OCI-LY1 (cell line): ENCODE measurements at regions not wholly inside any gene's neighbourhood (a gene's known extent, or its start where the extent isn't known, plus 50 kb on each side); places are given as distances from the start of the nearest gene placed in this dataset.

ENCODE experiments used
- H2AFZ ChIP-seq: fragments of 200-600 bp; sonication (generic), shearing (Covaris generic); 2 replicates; pipeline ENCODE4 v1.6.0; 2014; ENCODE audit warnings: antibody characterized with exemption, mild to moderate bottlenecking, low read length
- H3F3A ChIP-seq: fragments of 200-600 bp; sonication (generic), shearing (Covaris generic); 2 replicates; pipeline ENCODE4 v1.6.0; 2014; ENCODE audit warnings: mild to moderate bottlenecking, antibody characterized with exemption, low read length, moderate library complexity; ENCODE audit not compliant: insufficient read depth
- H3K27ac ChIP-seq: fragments of 200-600 bp; sonication (generic); 2 replicates; pipeline ENCODE4 v1.5.1; 2014; ENCODE audit warnings: low read length, mixed run types, mild to moderate bottlenecking, low read depth; ENCODE audit not compliant: poor library complexity, severe bottlenecking
- H3K27me3 ChIP-seq: fragments of 200-600 bp; sonication (generic); 2 replicates; pipeline ENCODE4 v1.6.0; 2014; ENCODE audit warnings: antibody characterized with exemption, mild to moderate bottlenecking, low read length, moderate library complexity; ENCODE audit not compliant: insufficient read depth
- H3K36me3 ChIP-seq: fragments of 200-600 bp; sonication (generic); 2 replicates; pipeline ENCODE4 v1.6.1; 2014; ENCODE audit warnings: mild to moderate bottlenecking, antibody characterized with exemption, low read length, moderate library complexity, mixed read lengths; ENCODE audit not compliant: insufficient read depth
- H3K4me1 ChIP-seq: fragments of 200-600 bp; sonication (generic); 2 replicates; pipeline ENCODE4 v1.5.1; 2014; ENCODE audit warnings: mild to moderate bottlenecking, low read length, moderate library complexity; ENCODE audit not compliant: insufficient read depth, severe bottlenecking
- H3K4me2 ChIP-seq: fragments of 200-600 bp; sonication (generic), shearing (Covaris generic); 2 replicates; pipeline ENCODE4 v1.6.1; 2014; ENCODE audit warnings: low read length
- H3K4me3 ChIP-seq: fragments of 200-600 bp; sonication (generic); 2 replicates; pipeline ENCODE4 v1.5.1; 2014; ENCODE audit warnings: low read length, low read depth, mild to moderate bottlenecking, mixed read lengths; ENCODE audit not compliant: poor library complexity, severe bottlenecking
- H3K79me2 ChIP-seq: fragments of 200-600 bp; shearing (Covaris generic); 2 replicates; pipeline ENCODE4 v1.6.1; 2016; ENCODE audit warnings: mixed run types, low read length, mixed read lengths; ENCODE audit not compliant: insufficient read depth
- H3K9ac ChIP-seq: fragments of 200-600 bp; sonication (generic), shearing (Covaris generic); 2 replicates; pipeline ENCODE4 v1.6.1; 2014; ENCODE audit warnings: mild to moderate bottlenecking, low read length, mixed read lengths
- H3K9me2 ChIP-seq: fragments of 200-600 bp; sonication (generic), shearing (Covaris generic); 2 replicates; pipeline ENCODE4 v1.6.1; 2014; ENCODE audit warnings: low read depth, mild to moderate bottlenecking, low read length, mixed read lengths
- H3K9me3 ChIP-seq: fragments of 200-600 bp; shearing (Covaris generic); 2 replicates; pipeline ENCODE4 v1.6.1; 2014; ENCODE audit warnings: low read length, mixed read lengths
- H4K20me1 ChIP-seq: fragments of 200-600 bp; sonication (generic), shearing (Covaris generic); 2 replicates; pipeline ENCODE4 v1.6.0; 2016; ENCODE audit warnings: mild to moderate bottlenecking, low read length; ENCODE audit not compliant: insufficient read depth
- CTCF ChIP-seq: fragments of 200-600 bp; sonication (generic), shearing (Covaris generic); IDR thresholded peaks from 2 replicates; pipeline ENCODE4 v1.5.1; 2017; ENCODE audit warnings: mild to moderate bottlenecking, antibody characterized with exemption, low read length, moderate library complexity, mixed read lengths
- EZH2 ChIP-seq: fragments of 200-600 bp; sonication (generic), shearing (Covaris generic); IDR thresholded peaks from 2 replicates; pipeline ENCODE4 v1.8.0; 2017; ENCODE audit warnings: borderline replicate concordance, mixed run types, mild to moderate bottlenecking, antibody characterized with exemption, low read length, moderate library complexity, mixed read lengths

DNA sequence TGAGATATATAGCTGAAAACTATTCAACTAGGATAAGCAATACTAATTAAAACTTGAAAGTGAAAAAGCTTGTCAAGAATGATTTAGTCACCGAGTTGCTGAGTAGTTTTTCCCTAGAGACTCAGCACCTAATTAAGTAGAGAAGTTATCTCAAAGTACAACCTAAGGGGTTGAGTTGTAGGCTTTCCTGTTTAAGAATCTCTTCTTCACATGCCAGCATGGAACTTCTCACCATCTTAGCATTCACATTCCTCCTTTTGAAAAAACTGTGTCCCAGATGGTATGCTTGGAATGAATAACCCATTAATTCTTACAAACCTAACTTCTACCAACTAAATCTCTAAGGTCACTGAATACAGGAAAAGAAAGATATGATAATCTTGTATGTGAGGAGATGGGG is 303.3 kb upstream of the ZC3H12C start:
- H3K27ac ChIP-seq, result no peak overlapping the region
- no peaks in the 10 kb centered on the region for H3F3A ChIP-seq
- no peak overlapping the region for H2AFZ ChIP-seq
- H4K20me1 ChIP-seq, result no peaks in the 10 kb centered on the region
- H3K36me3 ChIP-seq, result no peaks in the 10 kb centered on the region
- no peaks in the 10 kb centered on the region for H3K79me2 ChIP-seq
- H3K9me3 ChIP-seq, result no peaks in the 10 kb centered on the region
- H3K9ac ChIP-seq, result no peak overlapping the region
- H3K27me3 ChIP-seq, result 0 out of 2 replicates have a peak, but pooled peaks cover 3% of the 10 kb centered on the region
- no peaks in the 10 kb centered on the region for H3K9me2 ChIP-seq
- H3K4me3 ChIP-seq, result no peak overlapping the region
- no peak overlapping the region for H3K4me2 ChIP-seq
- no peak for TF ChIP-seq CTCF
- no peak for TF ChIP-seq EZH2
- H3K4me1 ChIP-seq, result no peaks in the 10 kb centered on the region

- no peak overlapping the region for H3K27ac ChIP-seq
- H3K9me2 ChIP-seq, result no peaks in the 10 kb centered on the region
- no peaks in the 10 kb centered on the region for H3K36me3 ChIP-seq
- H3K9ac ChIP-seq, result no peak overlapping the region
- no peak overlapping the region for H2AFZ ChIP-seq
- no peaks in the 10 kb centered on the region for H3K79me2 ChIP-seq
- H3K4me2 ChIP-seq, result no peak overlapping the region
- no peak for TF ChIP-seq EZH2
- no peaks in the 10 kb centered on the region for H3K4me1 ChIP-seq
- 0 out of 2 replicates have a peak, but pooled peaks cover 3% of the 10 kb centered on the region for H3K27me3 ChIP-seq
- H3K9me3 ChIP-seq, result no peaks in the 10 kb centered on the region
- H3F3A ChIP-seq, result no peaks in the 10 kb centered on the region
- no peaks in the 10 kb centered on the region for H4K20me1 ChIP-seq
- H3K4me3 ChIP-seq, result no peak overlapping the region
Observed at GRCh38 chr11:109791337-109791736, 301.9 kb upstream of the ZC3H12C start.

- no peaks in the 10 kb centered on the region for H3K9me2 ChIP-seq
Observed at GRCh38 chr11:109794501-109794900, 298.7 kb upstream of the ZC3H12C start.

More at GRCh38 chr11:109794501-109794900, 298.7 kb upstream of the ZC3H12C start:
- H3K27me3 ChIP-seq, result no peaks in the 10 kb centered on the region
- no peak for TF ChIP-seq EZH2
- TF ChIP-seq CTCF, result no peak
- no peaks in the 10 kb centered on the region for H3F3A ChIP-seq
- no peak overlapping the region for H3K9ac ChIP-seq
- H3K9me3 ChIP-seq, result no peaks in the 10 kb centered on the region
- H3K79me2 ChIP-seq, result no peaks in the 10 kb centered on the region
- H3K4me2 ChIP-seq, result no peak overlapping the region
- H2AFZ ChIP-seq, result no peak overlapping the region
- no peaks in the 10 kb centered on the region for H3K36me3 ChIP-seq
- no peak overlapping the region for H3K27ac ChIP-seq
- H3K4me1 ChIP-seq, result no peaks in the 10 kb centered on the region
- no peak overlapping the region for H3K4me3 ChIP-seq
- no peaks in the 10 kb centered on the region for H4K20me1 ChIP-seq
